Lower leg skin (tissue), 3 donors: ENCODE measurements at regions not wholly inside any gene's neighbourhood (a gene's known extent, or its start where the extent isn't known, plus 50 kb on each side); places are given as distances from the start of the nearest gene placed in this dataset.

Experiments used
- CTCF ChIP-seq, 3 donors: fragments of 450-650 bp; IDR thresholded peaks; one replicate each; pipeline ENCODE4 v1.5.1; 2016; ENCODE audit warnings: antibody characterized with exemption in 3 of 3, mild to moderate bottlenecking in 3 of 3, moderate library complexity in 2 of 3
- POLR2A ChIP-seq, 2 donors: fragments of 450-650 bp; IDR thresholded peaks; one replicate each; pipeline ENCODE4 v1.6.1; 2016 to 2017; ENCODE audit warnings: antibody characterized with exemption in 2 of 2, mild to moderate bottlenecking in 1 of 2, moderate library complexity in 1 of 2

- no peak for TF ChIP-seq CTCF (IDR thresholded peaks at IDR 0.05)
- TF ChIP-seq POLR2A (IDR thresholded peaks at IDR 0.05): no peak
Observed at GRCh38 chr5:30874241-30875034, 319.0 kb upstream of the CDH6 start.
